ENCODE measurements at regions not wholly inside any gene's neighbourhood (a gene's known extent, or its start where the extent isn't known, plus 50 kb on each side); places are given as distances from the start of the nearest gene placed in this dataset.
"Not testable (repeated sequence)": the region's sequence is repeated elsewhere in the genome, so short reads cannot be mapped to it uniquely, and the experiment has no call there.

GRCh38 chr2:42972933-42973516 lies 180.6 kb upstream of the HAAO start:
- intact Hi-C loops (cut with micrococcal nuclease); H3K4me1 ChIP-seq (ENCODE audit: control insufficient read depth in 1 of 2, insufficient read depth in 2 of 2, low read length in 2 of 2): not testable (repeated sequence)
- CTCF ChIA-PET = interaction anchor here (0.9 to 1.6 kb wide), 2 partner anchors 254 to 512 kb away, joined by 3 to 5 read pairs; partner anchors contain the start of gene ZFP36L2

DNA sequence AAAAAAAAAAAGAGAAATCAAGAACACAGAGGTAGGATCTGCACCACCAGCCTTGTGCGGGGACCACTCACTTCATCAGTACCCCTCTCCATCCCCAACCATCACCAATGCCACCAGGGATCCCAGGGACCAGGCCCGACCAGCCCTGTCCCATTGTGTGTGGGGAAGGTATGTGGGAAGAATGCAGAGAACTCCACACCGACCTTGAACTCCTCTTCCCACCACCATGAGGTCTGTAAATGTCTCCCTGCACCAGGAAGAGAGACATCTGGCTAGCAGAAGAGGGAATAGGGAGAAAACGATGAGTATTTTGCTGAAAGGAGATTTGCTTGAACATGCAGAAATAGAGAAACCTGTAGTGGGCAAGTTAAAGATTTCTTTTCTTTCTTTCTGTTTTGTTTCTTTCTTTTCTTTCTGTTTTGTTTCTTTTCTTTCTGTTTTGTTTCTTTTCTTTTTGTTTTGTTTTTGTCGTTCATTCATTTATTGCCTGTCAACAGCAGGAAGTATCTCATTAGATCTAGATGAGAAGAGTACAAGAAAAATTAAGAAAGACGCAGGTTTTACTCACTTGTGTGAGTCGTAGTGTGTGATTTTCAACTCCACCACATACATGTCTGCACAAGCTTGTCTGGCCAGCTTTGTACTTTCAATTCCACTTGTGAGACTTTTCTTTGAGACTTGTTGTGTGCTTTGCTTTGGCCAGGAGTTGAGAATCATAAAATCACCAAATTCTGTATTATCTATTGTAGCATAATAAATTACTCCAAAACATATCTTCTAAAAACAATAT lies 179.8 kb upstream of the HAAO start:
- CTCF ChIA-PET = no interaction called here
- no peak for ATAC-seq
- TF ChIP-seq ZNF274 (IDR thresholded peaks at IDR 0.05; ENCODE audit: low read depth, low read length) (no peak), EZH2phosphoT487 (IDR thresholded peaks at IDR 0.05; ENCODE audit: borderline replicate concordance) (no peak), EGR1 (IDR thresholded peaks at IDR 0.05; ENCODE audit: low read depth) (no peak), FOSL1 (IDR thresholded peaks at IDR 0.05; ENCODE audit: low read depth) (no peak), MAX (IDR thresholded peaks at IDR 0.05) (no peak), REST (IDR thresholded peaks at IDR 0.05; ENCODE audit: low read depth) (no peak), ZBTB33 (IDR thresholded peaks at IDR 0.05; ENCODE audit: extremely low read depth, insufficient replicate concordance, low read length) (no peak)
- TF ChIP-seq, protein P1, sequence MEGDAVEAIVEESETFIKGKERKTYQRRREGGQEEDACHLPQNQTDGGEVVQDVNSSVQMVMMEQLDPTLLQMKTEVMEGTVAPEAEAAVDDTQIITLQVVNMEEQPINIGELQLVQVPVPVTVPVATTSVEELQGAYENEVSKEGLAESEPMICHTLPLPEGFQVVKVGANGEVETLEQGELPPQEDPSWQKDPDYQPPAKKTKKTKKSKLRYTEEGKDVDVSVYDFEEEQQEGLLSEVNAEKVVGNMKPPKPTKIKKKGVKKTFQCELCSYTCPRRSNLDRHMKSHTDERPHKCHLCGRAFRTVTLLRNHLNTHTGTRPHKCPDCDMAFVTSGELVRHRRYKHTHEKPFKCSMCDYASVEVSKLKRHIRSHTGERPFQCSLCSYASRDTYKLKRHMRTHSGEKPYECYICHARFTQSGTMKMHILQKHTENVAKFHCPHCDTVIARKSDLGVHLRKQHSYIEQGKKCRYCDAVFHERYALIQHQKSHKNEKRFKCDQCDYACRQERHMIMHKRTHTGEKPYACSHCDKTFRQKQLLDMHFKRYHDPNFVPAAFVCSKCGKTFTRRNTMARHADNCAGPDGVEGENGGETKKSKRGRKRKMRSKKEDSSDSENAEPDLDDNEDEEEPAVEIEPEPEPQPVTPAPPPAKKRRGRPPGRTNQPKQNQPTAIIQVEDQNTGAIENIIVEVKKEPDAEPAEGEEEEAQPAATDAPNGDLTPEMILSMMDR (IDR thresholded peaks at IDR 0.05 in 2 of 3, conservative IDR thresholded peaks at IDR 0.05 in 1 of 3; ENCODE audit: borderline replicate concordance in 1 of 3, insufficient read depth in 1 of 3, low read depth in 2 of 3, low read length in 2 of 3) = no peak

More at GRCh38 chr2:42972933-42973516, 180.6 kb upstream of the HAAO start:
- not testable (repeated sequence) for H3K9me2 ChIP-seq (ENCODE audit: insufficient read depth); H3K36me3 ChIP-seq (ENCODE audit: control insufficient read depth in 1 of 2, insufficient read depth in 2 of 2, low read length in 2 of 2); H3K27me3 ChIP-seq (ENCODE audit: insufficient read depth, low read length); BruUV-seq (replicated peaks); H3K79me2 ChIP-seq (ENCODE audit: insufficient read depth, low read length); H3K4me2 ChIP-seq (ENCODE audit: low read length); H3K9ac ChIP-seq (ENCODE audit: low read length); H4K20me1 ChIP-seq (ENCODE audit: insufficient read depth); H3K9me3 ChIP-seq (ENCODE audit: control insufficient read depth in 1 of 2, insufficient read depth in 1 of 2, low read depth in 1 of 2, low read length in 2 of 2); H3K4me3 ChIP-seq (replicated peaks in 1 of 2; ENCODE audit: low read depth in 1 of 2, low read length in 2 of 2); H2AFZ ChIP-seq (ENCODE audit: low read depth, low read length, poor library complexity, severe bottlenecking); ATAC-seq; H3K27ac ChIP-seq (ENCODE audit: low read depth, low read length); DNase-seq (ENCODE audit: low read depth, low spot score)
- POLR2A ChIA-PET = interaction anchor here (0.7 to 0.8 kb wide), 2 partner anchors 246 to 282 kb away, joined by 3 to 5 read pairs; no protein-coding TSS in a partner anchor
- RAD21 ChIA-PET (ENCODE audit: low non-redundant PET in 1 of 2, low total read pairs in 2 of 2, uncharacterized antibody in 2 of 2, unreplicated experiment in 2 of 2) = interaction anchor here in 1 of 2 experiments (0.7 kb wide), 1 partner anchor 512 kb away, joined by 4 read pairs; no protein-coding TSS in a partner anchor

More for the DNA sequence above, 179.8 kb upstream of the HAAO start:
- Histone ChIP-seq H3K9me3 (ENCODE audit: control insufficient read depth in 1 of 2, insufficient read depth in 1 of 2, low read depth in 1 of 2, low read length in 2 of 2) (no peaks in the 10 kb centered on the region), H3K9ac (ENCODE audit: low read length) (no peak overlapping the region), H3K79me2 (ENCODE audit: insufficient read depth, low read length) (no peaks in the 10 kb centered on the region), H3K4me3 (replicated peaks in 1 of 2; ENCODE audit: low read depth in 1 of 2, low read length in 2 of 2) (no peak overlapping the region), H4K20me1 (ENCODE audit: insufficient read depth) (no peaks in the 10 kb centered on the region), H3K27ac (ENCODE audit: low read depth, low read length) (no peak overlapping the region), H2AFZ (ENCODE audit: low read depth, low read length, poor library complexity, severe bottlenecking) (no peak overlapping the region), H3K4me2 (ENCODE audit: low read length) (no peak overlapping the region), H3K36me3 (ENCODE audit: control insufficient read depth in 1 of 2, insufficient read depth in 2 of 2, low read length in 2 of 2) (no peaks in the 10 kb centered on the region), H3K9me2 (ENCODE audit: insufficient read depth) (no peaks in the 10 kb centered on the region), H3K27me3 (ENCODE audit: insufficient read depth, low read length) (no peaks in the 10 kb centered on the region), H3K4me1 (ENCODE audit: control insufficient read depth in 1 of 2, insufficient read depth in 2 of 2, low read length in 2 of 2) (peaks cover 0 to 4% of the 10 kb centered on the region in 2 experiments; a peak in 1 of 4 replicates)
- RAD21 ChIA-PET (ENCODE audit: low non-redundant PET in 1 of 2, low total read pairs in 2 of 2, uncharacterized antibody in 2 of 2, unreplicated experiment in 2 of 2) = no interaction called here
- DNase-seq (ENCODE audit: low read depth, low spot score) = no peak
- intact Hi-C loops (cut with micrococcal nuclease) = no loop called here
- BruUV-seq (replicated peaks) = no TSS peak
- POLR2A ChIA-PET = no interaction called here
